ENCODE measurements at regions not wholly inside any gene's neighbourhood (a gene's known extent, or its start where the extent isn't known, plus 50 kb on each side); places are given as distances from the start of the nearest gene placed in this dataset.

GRCh38 chr1:91071838-91072237 is 50.0 kb upstream of the ZNF644 start:
- Histone ChIP-seq H3K9me3 (ENCODE audit: control insufficient read depth in 1 of 2, insufficient read depth in 1 of 2, low read depth in 1 of 2, low read length in 2 of 2) (no peaks in the 10 kb centered on the region), H3K79me2 (ENCODE audit: insufficient read depth, low read length) (no peaks in the 10 kb centered on the region), H4K20me1 (ENCODE audit: insufficient read depth) (no peaks in the 10 kb centered on the region), H3K27me3 (ENCODE audit: insufficient read depth, low read length) (no peaks in the 10 kb centered on the region), H3K4me2 (ENCODE audit: low read length) (no peak overlapping the region), H3K36me3 (ENCODE audit: control insufficient read depth in 1 of 2, insufficient read depth in 2 of 2, low read length in 2 of 2) (no peaks in the 10 kb centered on the region), H3K9ac (ENCODE audit: low read length) (no peak overlapping the region), H3K4me1 (ENCODE audit: control insufficient read depth in 1 of 2, insufficient read depth in 2 of 2, low read length in 2 of 2) (no peaks in the 10 kb centered on the region), H2AFZ (ENCODE audit: low read depth, low read length, poor library complexity, severe bottlenecking) (no peak overlapping the region), H3K4me3 (replicated peaks in 1 of 2; ENCODE audit: low read depth in 1 of 2, low read length in 2 of 2) (no peak overlapping the region), H3K27ac (ENCODE audit: low read depth, low read length) (no peak overlapping the region), H3K9me2 (ENCODE audit: insufficient read depth) (no peaks in the 10 kb centered on the region)
- ChIA-PET POLR2A (no interaction called here), CTCF (no interaction called here), RAD21 (ENCODE audit: low non-redundant PET in 1 of 2, low total read pairs in 2 of 2, uncharacterized antibody in 2 of 2, unreplicated experiment in 2 of 2) (no interaction called here)
- TF ChIP-seq SIN3A (IDR thresholded peaks at IDR 0.05; ENCODE audit: low read depth) (no peak), POLR2A (IDR thresholded peaks at IDR 0.05; ENCODE audit: borderline replicate concordance, extremely low read depth, insufficient read depth, insufficient read length) (no peak), ELF1 (IDR thresholded peaks at IDR 0.05; ENCODE audit: borderline replicate concordance, low read depth) (no peak), JUND (IDR thresholded peaks at IDR 0.05) (no peak), EZH2 (IDR thresholded peaks at IDR 0.05) (no peak), TCF7L2 (IDR thresholded peaks at IDR 0.05; ENCODE audit: borderline replicate concordance, extremely low read depth, insufficient read depth, insufficient read length) (no peak), ZNF274 (IDR thresholded peaks at IDR 0.05; ENCODE audit: low read depth, low read length) (no peak), SP1 (IDR thresholded peaks at IDR 0.05; ENCODE audit: low read depth) (no peak), POLR2AphosphoS5 (IDR thresholded peaks at IDR 0.05; ENCODE audit: low read depth, low read length) (no peak), CTCF (IDR thresholded peaks at IDR 0.05 in 2 of 3, conservative IDR thresholded peaks at IDR 0.05 in 1 of 3; ENCODE audit: borderline replicate concordance in 1 of 3, insufficient read depth in 1 of 3, low read depth in 2 of 3, low read length in 2 of 3) (no peak), MAX (IDR thresholded peaks at IDR 0.05) (no peak), REST (IDR thresholded peaks at IDR 0.05; ENCODE audit: low read depth) (no peak), RAD21 (IDR thresholded peaks at IDR 0.05; ENCODE audit: low read depth) (no peak), FOSL1 (IDR thresholded peaks at IDR 0.05; ENCODE audit: low read depth) (no peak), CBX3 (IDR thresholded peaks at IDR 0.05; ENCODE audit: low read depth) (no peak), EGR1 (IDR thresholded peaks at IDR 0.05; ENCODE audit: low read depth) (no peak), ZBTB33 (IDR thresholded peaks at IDR 0.05; ENCODE audit: extremely low read depth, insufficient replicate concordance, low read length) (no peak), EZH2phosphoT487 (IDR thresholded peaks at IDR 0.05; ENCODE audit: borderline replicate concordance) (no peak), CEBPB (IDR thresholded peaks at IDR 0.05; ENCODE audit: low read depth) (no peak), SRF (IDR thresholded peaks at IDR 0.05; ENCODE audit: low read depth) (no peak)
- intact Hi-C loops (cut with micrococcal nuclease) = no loop called here
- DNase-seq (ENCODE audit: low read depth, low spot score) (no peak), ATAC-seq (no peak)
- BruUV-seq (replicated peaks) = no TSS peak
